CMK (cell line): ENCODE measurements at regions not wholly inside any gene's neighbourhood (a gene's known extent, or its start where the extent isn't known, plus 50 kb on each side); places are given as distances from the start of the nearest gene placed in this dataset.

Source experiments
- DNase-seq: peaks from one replicate; pipeline ENCODE4 v3.0.0-alpha.2; 2010; ENCODE audit warnings: low read depth

DNA sequence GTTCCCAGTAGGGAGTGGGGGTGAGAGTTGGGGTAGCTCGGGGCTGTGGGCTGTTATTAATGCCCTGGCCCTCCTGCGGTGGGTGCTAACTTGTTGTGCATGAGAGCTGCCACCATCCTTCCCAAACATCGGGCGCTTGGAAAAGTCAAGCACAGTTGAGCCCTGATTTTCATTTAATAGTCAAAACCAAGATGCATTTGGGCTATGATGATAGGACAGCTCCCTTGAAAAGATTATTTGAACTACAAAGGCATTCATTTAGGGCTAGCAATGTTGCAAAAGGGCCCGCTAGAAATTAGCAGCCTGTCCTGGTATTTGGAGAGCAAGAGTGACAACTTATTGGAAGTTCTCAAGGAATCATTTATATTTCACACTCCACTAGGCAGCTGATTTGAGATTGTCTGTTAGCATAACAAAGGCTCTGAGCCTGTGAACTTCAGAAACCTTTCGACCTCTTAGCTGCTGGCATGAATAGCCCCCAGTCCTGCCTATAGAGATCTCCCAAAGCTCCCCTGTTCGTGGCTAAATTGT, 128.2 kb upstream of the TMEM161B start:
- DNase-seq: no peak

- no peak for DNase-seq
These were observed 127.4 kb upstream of the TMEM161B start for GRCh38 chr5:88396000-88396535.

GRCh38 chr5:88395264-88395663, 126.6 kb upstream of the TMEM161B start:
- no peak for DNase-seq

DNA sequence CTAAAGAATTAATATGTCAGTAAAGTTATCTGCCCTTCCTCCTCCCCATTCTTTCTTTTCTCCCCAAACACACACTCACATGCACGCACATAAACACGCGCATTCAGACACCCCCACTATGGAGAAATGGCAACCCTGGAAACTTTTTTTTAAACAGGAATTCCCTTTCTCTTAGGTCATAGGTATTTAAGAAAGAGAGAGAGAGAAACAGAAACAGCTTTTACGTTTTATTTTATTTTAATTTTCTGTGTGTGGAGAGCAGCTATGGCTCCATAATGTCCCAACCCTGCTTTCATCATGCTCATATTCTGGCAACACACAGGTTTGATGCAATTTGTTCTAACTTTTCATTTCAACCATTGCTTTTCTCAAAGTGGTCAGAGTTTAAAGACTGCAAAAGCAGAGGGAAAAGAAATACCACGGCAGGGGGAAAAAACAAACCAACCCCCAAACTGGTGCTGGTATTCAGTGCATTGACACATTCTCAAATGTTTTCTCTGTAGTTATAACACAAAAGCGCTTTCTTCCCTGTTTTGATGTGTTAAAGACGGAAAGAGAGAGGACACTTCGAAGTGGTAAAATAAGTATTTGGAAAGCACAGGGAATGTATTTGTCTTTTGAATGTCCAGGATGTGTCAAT, 126.0 kb upstream of the TMEM161B start:
- DNase-seq: no peak

DNA sequence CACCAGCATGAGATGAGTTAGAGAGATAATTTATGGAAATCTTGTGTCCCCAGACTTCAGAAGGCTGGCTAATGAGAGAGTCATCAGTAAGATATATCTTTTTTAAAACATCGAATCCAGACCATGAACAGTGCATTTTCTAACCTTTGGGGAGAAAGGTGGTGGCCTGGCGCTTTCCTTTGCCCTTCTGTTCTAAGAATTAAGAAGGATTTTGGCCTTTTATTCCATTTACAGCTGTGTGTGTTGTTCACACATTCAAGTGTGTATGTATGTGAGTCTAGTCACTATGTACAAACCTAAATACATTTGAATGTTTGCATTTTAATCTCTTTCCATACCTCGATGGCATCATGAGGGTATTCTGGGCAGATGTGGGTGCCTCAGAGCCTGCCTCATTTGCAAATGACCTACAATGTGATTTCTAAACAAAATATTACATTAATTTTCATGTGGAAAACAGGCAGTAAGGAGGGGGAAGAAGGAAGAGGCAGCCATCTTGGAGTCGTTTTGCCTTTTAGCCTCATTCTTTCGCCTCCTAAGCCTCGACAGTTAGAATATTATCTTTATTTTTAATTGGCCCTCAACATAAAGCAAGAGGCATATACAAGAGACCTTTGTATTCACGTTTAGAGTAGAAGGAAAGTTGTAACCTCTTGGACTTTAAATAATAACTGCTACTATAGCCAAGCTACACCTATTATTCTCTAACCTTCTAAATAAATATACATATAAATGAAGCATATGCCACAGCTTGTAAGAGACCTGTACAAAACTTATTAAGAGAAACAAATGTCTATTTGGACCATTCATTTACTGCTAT, 125.3 kb upstream of the TMEM161B start:
- no peak for DNase-seq

DNA sequence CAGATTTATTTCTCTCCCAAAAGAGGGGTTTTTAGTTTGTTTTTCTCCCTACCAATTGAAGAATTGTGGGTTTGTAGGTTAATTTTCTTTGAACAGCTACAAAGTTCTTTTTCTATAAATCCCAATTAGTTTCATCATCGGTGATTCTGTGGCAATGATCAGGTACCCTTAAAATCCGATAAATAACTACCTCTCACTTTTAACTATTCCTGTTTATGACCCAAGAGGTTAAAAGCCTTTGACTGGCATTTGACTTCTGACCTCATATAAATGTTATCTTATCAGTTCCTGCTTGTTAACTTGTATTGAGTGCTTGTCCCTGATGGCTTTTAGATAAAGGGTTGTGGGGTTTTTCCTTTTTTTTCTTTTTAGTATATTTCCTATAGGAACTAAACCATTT, 124.4 kb upstream of the TMEM161B start:
- DNase-seq: no peak

- DNase-seq: no peak
These were observed 123.3 kb upstream of the TMEM161B start for GRCh38 chr5:88391991-88392390.

DNA sequence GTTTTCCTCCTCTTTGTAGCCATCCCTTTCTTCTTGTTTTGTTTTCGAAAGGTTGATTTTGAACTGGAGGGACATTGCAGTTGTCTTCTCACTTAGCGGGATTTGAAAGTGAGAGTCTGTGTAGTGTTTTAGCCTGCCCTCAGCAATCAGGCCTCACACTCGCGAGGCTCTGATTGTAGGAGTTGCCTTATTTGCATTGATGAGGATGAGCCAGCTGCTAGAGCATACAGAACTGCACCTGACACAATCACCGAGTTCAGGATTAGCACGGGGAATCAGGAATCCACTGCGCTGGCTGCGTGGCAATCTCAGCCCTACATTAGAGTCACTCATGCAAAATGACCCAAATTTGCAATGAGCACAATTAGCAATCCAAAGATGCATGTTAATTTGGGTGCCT, 122.5 kb upstream of the TMEM161B start:
- DNase-seq: no peak

GRCh38 chr5:88390481-88390880, 121.8 kb upstream of the TMEM161B start:
- DNase-seq: no peak

DNA sequence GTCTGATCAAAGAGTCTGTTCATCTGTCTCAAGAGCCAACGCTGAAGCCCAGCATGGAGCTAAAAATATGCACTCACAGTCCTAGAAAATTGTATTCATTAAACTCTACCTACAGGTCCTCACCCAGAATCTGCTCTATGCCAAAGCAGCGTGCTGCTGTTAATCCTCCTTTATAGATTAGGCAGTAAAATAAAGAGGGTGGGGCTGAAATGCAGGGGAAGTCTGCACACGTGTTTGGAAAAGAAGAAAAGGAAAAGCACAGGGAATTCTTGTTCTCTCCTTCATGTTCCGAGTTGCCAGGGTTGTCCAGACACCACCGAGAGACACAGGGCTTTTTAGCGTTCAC, 121.4 kb upstream of the TMEM161B start:
- no peak for DNase-seq

GRCh38 chr5:88389338-88390095, 120.9 kb upstream of the TMEM161B start:
- no peak for DNase-seq

DNA sequence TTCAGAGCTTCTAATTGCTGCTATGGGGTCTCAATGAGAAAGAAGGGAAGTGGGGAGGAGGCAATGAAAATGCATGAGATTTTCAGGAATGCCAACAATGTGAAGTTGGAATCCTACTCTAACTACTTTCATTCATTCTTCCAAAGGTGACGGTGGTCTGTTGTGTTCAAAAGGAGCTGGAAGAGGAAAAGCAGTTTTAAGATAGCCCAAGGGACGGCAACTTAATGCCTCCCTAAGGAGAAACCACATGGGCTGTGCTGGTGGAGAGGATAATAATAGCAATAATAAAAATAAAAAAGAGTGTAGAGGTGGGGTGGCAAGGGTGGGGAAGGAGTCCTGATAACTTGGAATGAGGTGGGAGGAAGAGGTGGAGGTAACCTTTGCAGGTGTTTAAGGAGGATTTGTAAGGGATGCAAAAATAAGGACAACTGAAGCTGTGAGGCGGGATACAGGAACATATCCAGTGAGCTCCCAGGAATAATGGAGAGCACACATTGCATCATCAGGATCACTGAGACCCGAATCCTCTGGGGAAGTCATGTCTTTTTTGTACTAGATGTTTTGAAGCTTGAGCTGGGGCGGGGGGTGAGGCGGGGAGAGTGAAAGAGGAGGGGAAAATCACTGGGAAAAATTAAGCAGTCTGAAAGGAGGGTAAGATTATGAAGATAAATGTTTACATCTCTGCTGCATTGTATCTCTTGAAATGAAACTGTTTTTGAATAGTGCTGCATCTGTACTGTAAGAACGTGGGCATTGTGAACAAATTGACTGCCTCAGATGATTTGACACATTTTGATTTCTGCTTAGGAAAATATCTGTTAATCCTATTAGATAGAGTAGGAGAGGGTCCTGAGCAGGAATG, 120.1 kb upstream of the TMEM161B start:
- no peak for DNase-seq

GRCh38 chr5:88384886-88385285, 116.2 kb upstream of the TMEM161B start:
- DNase-seq: no peak

GRCh38 chr5:88380332-88380731, 111.7 kb upstream of the TMEM161B start:
- peak; percentile 47 for DNase-seq

DNA sequence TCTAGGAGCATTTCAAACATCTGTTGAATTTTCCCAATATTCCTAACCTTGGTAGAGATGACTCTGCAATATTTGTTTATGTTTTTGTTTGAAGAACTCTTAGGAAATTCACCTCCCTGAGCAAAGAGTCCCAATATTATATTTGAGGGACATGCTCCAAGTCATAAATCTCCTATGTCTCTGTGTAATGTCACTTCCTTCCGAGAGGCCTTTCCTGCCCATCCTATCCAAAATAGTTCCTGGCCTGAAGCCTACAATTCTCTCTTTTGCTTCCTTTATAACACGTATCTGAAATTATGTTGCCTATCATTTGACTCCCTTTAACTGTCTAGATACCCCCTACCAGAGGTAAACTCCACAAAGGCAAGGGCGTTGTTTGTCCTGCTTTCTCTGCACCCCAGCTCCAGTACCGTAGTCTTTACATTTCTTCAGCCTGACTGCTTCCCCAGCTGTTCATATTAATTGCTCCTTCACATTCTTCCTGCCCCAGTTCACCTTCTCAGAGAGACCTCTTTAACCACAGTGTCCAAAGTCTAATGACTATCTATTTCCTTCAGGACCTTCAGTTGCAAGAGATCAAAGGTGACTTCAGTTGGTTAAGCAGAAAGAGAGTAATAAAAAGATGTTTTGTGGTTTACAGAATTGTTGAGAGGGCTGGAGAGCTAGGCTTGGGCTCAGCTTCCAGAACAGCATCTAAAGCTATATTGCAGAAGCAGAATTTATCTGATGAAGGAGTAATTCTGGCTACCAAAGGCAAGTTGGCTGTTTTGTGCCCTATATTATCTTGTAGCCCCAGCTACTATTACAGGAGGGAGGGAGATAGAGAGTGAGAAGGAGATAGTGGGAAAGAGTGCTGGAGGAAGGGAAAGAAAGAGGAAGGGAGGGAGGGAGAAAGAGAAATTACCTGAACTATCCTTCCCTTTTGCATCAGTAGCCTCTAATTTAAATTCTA, 109.3 kb upstream of the TMEM161B start:
- DNase-seq: peak; percentile 27

- DNase-seq: no peak
These were observed 108.6 kb upstream of the TMEM161B start for GRCh38 chr5:88377240-88377639.

DNA sequence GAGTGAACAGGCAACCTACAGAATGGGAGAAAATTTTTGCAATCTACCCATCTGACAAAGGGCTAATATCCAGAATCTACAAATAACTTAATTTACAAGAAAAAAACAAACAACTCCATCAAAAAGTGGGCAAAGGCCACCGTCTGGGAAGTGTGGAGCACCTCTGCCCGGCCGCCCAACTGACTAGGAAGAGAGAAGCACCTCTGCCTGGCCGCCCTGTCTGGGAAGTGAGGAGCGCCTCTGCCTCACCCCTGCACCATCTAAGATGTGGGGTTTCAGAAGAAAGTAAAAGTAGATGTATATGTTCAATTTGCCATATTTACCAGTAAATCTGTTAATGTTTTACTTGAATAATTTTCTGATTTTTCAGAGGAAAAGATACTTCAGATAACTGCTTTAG, 108.1 kb upstream of the TMEM161B start:
- no peak for DNase-seq

GRCh38 chr5:88374391-88374790, 105.7 kb upstream of the TMEM161B start:
- no peak for DNase-seq

DNA sequence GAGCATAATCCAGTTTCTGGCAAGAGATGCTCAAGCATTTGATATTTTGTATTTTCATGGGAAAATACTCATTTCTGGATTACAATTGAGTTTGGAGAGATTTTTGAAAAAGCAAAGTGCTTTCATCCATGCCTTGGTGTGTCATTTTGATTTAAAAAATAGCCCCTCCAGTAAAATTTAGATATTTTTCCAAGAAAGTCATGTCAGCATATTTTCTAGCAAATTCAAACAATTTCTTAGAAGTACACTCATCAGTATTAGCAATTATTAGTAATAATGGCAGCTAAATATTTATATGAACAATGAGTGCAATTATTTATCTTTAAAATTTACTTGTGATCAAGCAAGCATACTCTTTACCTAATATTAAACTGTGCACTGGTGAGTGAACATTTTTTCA, 102.2 kb upstream of the TMEM161B start:
- DNase-seq: no peak

GRCh38 chr5:88368201-88368600, 99.6 kb upstream of the TMEM161B start:
- no peak for DNase-seq
